Pons (tissue), 1 donor: ENCODE measurements at regions not wholly inside any gene's neighbourhood (a gene's known extent, or its start where the extent isn't known, plus 50 kb on each side); places are given as distances from the start of the nearest gene placed in this dataset.
"Not testable (repeated sequence)": the region's sequence is repeated elsewhere in the genome, so short reads cannot be mapped to it uniquely, and the experiment has no call there.

Experiments used
- DNase-seq: peaks from one replicate; pipeline ENCODE4 v3.0.0-alpha.2; 2016; ENCODE audit warnings: low spot score

GRCh38 chr4:155444721-155445120, 68.0 kb upstream of the MAP9 start:
- no peak for DNase-seq

DNA sequence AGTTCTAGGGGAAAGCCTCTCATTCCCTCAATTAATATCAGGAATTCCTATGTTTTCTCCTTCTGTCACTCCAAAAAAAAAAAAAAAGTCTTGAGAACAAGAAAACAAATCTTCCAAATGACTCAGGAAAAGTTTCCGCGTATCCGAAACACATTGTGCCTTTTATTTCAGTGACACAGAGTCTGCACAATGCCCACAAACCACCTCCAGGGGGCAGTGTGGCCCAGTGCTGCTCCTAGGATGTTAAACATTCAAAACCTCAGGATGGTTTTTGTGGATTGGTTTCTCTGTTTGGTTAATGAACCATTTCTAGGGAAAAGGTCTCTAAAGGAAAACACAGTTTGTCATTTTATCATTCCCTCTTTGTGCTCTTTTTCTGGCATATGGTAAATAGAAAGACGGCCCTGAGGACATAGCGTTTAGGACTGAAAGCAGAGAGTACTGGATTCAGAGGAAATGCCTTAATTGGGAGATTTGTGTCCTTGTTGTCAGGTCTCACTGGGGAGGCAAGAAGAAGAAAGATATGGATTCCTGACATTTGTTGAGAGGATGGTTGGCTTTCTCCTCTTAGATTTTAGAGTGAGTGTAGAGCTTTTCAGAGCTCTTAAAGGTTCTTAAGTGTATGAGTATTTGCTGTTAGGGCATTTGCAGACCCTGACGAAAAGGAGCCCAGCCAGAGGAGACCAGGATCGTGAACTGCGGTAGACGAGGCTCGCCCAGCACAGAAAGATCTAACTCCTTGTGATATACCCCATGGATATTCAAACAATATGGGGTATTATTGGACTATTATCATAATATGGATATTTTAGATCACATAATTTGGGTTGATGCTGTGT, 65.7 kb upstream of the MAP9 start:
- peak; percentile 82 for DNase-seq

DNA sequence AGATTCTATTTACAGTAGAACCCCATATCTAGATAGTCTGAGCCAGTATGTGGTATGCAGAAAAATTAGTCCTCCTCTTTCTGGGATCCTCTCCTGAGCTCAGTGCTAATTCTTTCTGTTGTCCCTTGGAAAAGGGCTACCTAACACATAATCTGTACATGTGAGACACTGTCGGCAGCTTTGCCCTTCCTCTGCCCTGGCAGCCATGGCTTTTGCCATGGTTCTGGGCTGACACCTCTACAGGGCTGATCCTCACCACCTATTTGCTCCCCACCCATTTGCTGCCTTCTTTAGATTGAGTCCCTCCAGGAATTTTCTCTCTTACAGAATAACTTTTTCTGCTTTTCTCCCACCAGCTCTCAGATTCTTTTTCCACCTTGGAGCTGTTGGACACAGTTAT, 64.7 kb upstream of the MAP9 start:
- DNase-seq, result no peak

GRCh38 chr4:155439760-155440159, 63.0 kb upstream of the MAP9 start:
- not testable (repeated sequence) for DNase-seq

GRCh38 chr4:155434904-155435303, 58.1 kb upstream of the MAP9 start:
- no peak for DNase-seq

GRCh38 chr4:155434366-155434765, 57.6 kb upstream of the MAP9 start:
- no peak for DNase-seq

GRCh38 chr4:155433636-155434360, 57.0 kb upstream of the MAP9 start:
- DNase-seq, result no peak

DNA sequence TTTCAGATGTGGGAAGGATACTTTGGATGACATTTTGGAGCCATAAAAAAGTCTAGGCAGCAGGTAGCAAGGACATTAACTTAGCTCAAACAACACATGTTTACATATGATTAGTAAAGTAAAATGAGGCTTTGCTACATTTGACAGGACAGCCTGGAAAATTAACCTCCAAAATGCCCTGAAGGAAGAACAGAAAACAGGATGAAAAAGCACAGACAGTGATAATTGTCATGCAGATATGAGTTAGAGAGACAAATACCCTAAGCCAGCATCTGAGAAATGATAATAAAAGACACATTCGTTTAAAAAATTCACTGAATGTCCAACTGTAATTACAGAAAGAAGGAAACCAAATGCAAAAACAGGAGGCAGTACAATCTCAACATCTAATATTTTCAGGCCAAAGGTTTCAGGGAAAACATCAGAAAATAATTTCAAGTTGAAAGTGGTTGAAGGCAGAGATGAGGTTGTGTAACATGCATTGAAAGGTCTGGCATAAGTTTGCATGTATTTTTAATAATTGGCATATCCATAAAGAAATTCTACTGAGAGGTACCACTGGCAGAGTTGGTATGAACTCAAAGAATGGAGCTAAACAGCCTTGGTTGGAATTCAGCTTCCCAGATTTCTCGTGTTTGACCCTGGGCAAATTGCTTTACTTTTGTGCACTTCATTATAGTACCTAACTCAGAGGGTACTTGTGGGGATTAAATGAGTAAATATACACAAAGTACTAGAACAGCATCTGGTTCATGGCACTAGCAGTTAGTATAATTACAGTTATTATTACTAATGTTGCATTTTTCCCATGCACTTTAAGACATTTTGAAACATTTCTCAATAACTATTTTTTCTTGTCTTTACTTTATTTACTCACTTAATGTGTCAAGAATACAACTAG, 54.4 kb upstream of the MAP9 start:
- no peak for DNase-seq

DNA sequence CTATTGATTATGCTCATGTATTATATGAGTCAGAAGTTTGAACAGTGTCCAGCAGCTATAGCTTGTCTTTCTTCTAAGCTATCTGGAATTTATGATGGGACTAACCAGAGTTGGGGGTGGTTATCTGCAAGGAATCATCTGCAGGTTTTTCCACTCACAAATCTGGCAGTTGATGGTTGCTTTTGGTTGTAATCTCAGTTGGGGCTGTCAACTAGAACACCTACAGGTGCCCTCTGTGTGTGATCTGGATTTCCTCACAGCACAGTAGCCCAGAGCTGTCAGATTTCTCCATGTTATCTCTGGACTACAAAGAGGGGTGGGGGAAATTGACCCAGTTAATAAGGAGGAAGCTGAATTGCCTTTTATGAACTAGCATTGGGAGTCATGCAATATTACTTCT, 51.4 kb upstream of the MAP9 start:
- DNase-seq, result no peak

GRCh38 chr4:155426953-155427352, 50.2 kb upstream of the MAP9 start:
- no peak for DNase-seq
